ENCODE measurements at regions not wholly inside any gene's neighbourhood (a gene's known extent, or its start where the extent isn't known, plus 50 kb on each side); places are given as distances from the start of the nearest gene placed in this dataset.

GRCh38 chr10:129307141-129307540 is 159.9 kb upstream of the MGMT start:
- H3K9me3 ChIP-seq (ENCODE audit: severe bottlenecking) = peaks cover 2% of the 10 kb centered on the region
- no peaks in the 10 kb centered on the region for H3K4me1 ChIP-seq (ENCODE audit: insufficient read depth, poor library complexity, severe bottlenecking)
- H3K27ac ChIP-seq (ENCODE audit: poor library complexity, severe bottlenecking) = no peak overlapping the region
- H3K36me3 ChIP-seq (ENCODE audit: low read depth) = no peaks in the 10 kb centered on the region
- ATAC-seq (ENCODE audit: low read depth) (no peak), DNase-seq (ENCODE audit: low spot score) (no peak)
- no peak for TF ChIP-seq CTCF (IDR thresholded peaks at IDR 0.05; ENCODE audit: poor library complexity, severe bottlenecking)
- H3K27me3 ChIP-seq (ENCODE audit: insufficient read depth, poor library complexity, severe bottlenecking) = no peaks in the 10 kb centered on the region
- H3K4me3 ChIP-seq (ENCODE audit: severe bottlenecking) = no peak overlapping the region

- Histone ChIP-seq H3K9me3 (ENCODE audit: severe bottlenecking) (no peaks in the 10 kb centered on the region), H3K27ac (ENCODE audit: poor library complexity, severe bottlenecking) (no peak overlapping the region), H3K4me1 (ENCODE audit: insufficient read depth, poor library complexity, severe bottlenecking) (no peaks in the 10 kb centered on the region), H3K27me3 (ENCODE audit: insufficient read depth, poor library complexity, severe bottlenecking) (no peaks in the 10 kb centered on the region), H3K36me3 (ENCODE audit: low read depth) (no peaks in the 10 kb centered on the region), H3K4me3 (ENCODE audit: severe bottlenecking) (no peak overlapping the region)
- DNase-seq (ENCODE audit: low spot score) (no peak), ATAC-seq (ENCODE audit: low read depth) (no peak)
- no peak for TF ChIP-seq CTCF (IDR thresholded peaks at IDR 0.05; ENCODE audit: poor library complexity, severe bottlenecking)
Measured at GRCh38 chr10:129308953-129309564, 158.0 kb upstream of the MGMT start.

GRCh38 chr10:129309565-129309964 is 157.5 kb upstream of the MGMT start:
- Histone ChIP-seq H3K27ac (ENCODE audit: poor library complexity, severe bottlenecking) (no peak overlapping the region), H3K27me3 (ENCODE audit: insufficient read depth, poor library complexity, severe bottlenecking) (no peaks in the 10 kb centered on the region), H3K4me1 (ENCODE audit: insufficient read depth, poor library complexity, severe bottlenecking) (no peaks in the 10 kb centered on the region), H3K9me3 (ENCODE audit: severe bottlenecking) (no peaks in the 10 kb centered on the region), H3K4me3 (ENCODE audit: severe bottlenecking) (no peak overlapping the region), H3K36me3 (ENCODE audit: low read depth) (no peaks in the 10 kb centered on the region)
- no peak for TF ChIP-seq CTCF (IDR thresholded peaks at IDR 0.05; ENCODE audit: poor library complexity, severe bottlenecking)
- no peak for DNase-seq (ENCODE audit: low spot score)
- ATAC-seq (ENCODE audit: low read depth) = no peak

- ATAC-seq (ENCODE audit: low read depth) (no peak), DNase-seq (ENCODE audit: low spot score) (no peak)
- no peaks in the 10 kb centered on the region for H3K27me3 ChIP-seq (ENCODE audit: insufficient read depth, poor library complexity, severe bottlenecking)
- no peak for TF ChIP-seq CTCF (IDR thresholded peaks at IDR 0.05; ENCODE audit: poor library complexity, severe bottlenecking)
- H3K36me3 ChIP-seq (ENCODE audit: low read depth) = no peaks in the 10 kb centered on the region
- H3K4me1 ChIP-seq (ENCODE audit: insufficient read depth, poor library complexity, severe bottlenecking) = no peaks in the 10 kb centered on the region
- no peak overlapping the region for H3K4me3 ChIP-seq (ENCODE audit: severe bottlenecking)
- no peaks in the 10 kb centered on the region for H3K9me3 ChIP-seq (ENCODE audit: severe bottlenecking)
- H3K27ac ChIP-seq (ENCODE audit: poor library complexity, severe bottlenecking) = no peak overlapping the region
Measured at GRCh38 chr10:129310881-129311280, 156.2 kb upstream of the MGMT start.

GRCh38 chr10:129319934-129320333 is 147.1 kb upstream of the MGMT start:
- DNase-seq (ENCODE audit: low spot score) (no peak), ATAC-seq (ENCODE audit: low read depth) (no peak)
- Histone ChIP-seq H3K36me3 (ENCODE audit: low read depth) (no peaks in the 10 kb centered on the region), H3K27ac (ENCODE audit: poor library complexity, severe bottlenecking) (peak overlapping the region; percentile 37), H3K27me3 (ENCODE audit: insufficient read depth, poor library complexity, severe bottlenecking) (no peaks in the 10 kb centered on the region), H3K4me3 (ENCODE audit: severe bottlenecking) (no peak overlapping the region), H3K9me3 (ENCODE audit: severe bottlenecking) (no peaks in the 10 kb centered on the region), H3K4me1 (ENCODE audit: insufficient read depth, poor library complexity, severe bottlenecking) (peaks cover 10% of the 10 kb centered on the region)
- TF ChIP-seq CTCF (IDR thresholded peaks at IDR 0.05; ENCODE audit: poor library complexity, severe bottlenecking) = no peak

All from RWPE2 (cell line).